ENCODE measurements at regions not wholly inside any gene's neighbourhood (a gene's known extent, or its start where the extent isn't known, plus 50 kb on each side); places are given as distances from the start of the nearest gene placed in this dataset.

- no peak for TF ChIP-seq CTCF (IDR thresholded peaks at IDR 0.05)
- TF ChIP-seq POLR2A (IDR thresholded peaks at IDR 0.05; ENCODE audit: low read depth), result no peak
- no peak for TF ChIP-seq POLR2AphosphoS5 (IDR thresholded peaks at IDR 0.05)
- no peak for TF ChIP-seq EP300 (IDR thresholded peaks at IDR 0.05)
Observed at GRCh38 chr6:169999367-169999766, 247.9 kb downstream of the ERMARD start.

All from esophagus muscularis mucosa (tissue), 4 donors.